OCI-LY1 (cell line): ENCODE measurements at regions not wholly inside any gene's neighbourhood (a gene's known extent, or its start where the extent isn't known, plus 50 kb on each side); places are given as distances from the start of the nearest gene placed in this dataset.
"Not testable (repeated sequence)": the region's sequence is repeated elsewhere in the genome, so short reads cannot be mapped to it uniquely, and the experiment has no call there.

Experiments used
- H2AFZ ChIP-seq: fragments of 200-600 bp; sonication (generic), shearing (Covaris generic); 2 replicates; pipeline ENCODE4 v1.6.0; 2014; ENCODE audit warnings: antibody characterized with exemption, mild to moderate bottlenecking, low read length
- H3F3A ChIP-seq: fragments of 200-600 bp; sonication (generic), shearing (Covaris generic); 2 replicates; pipeline ENCODE4 v1.6.0; 2014; ENCODE audit warnings: mild to moderate bottlenecking, antibody characterized with exemption, low read length, moderate library complexity; ENCODE audit not compliant: insufficient read depth
- H3K27ac ChIP-seq: fragments of 200-600 bp; sonication (generic); 2 replicates; pipeline ENCODE4 v1.5.1; 2014; ENCODE audit warnings: low read length, mixed run types, mild to moderate bottlenecking, low read depth; ENCODE audit not compliant: poor library complexity, severe bottlenecking
- H3K27me3 ChIP-seq: fragments of 200-600 bp; sonication (generic); 2 replicates; pipeline ENCODE4 v1.6.0; 2014; ENCODE audit warnings: antibody characterized with exemption, mild to moderate bottlenecking, low read length, moderate library complexity; ENCODE audit not compliant: insufficient read depth
- H3K36me3 ChIP-seq: fragments of 200-600 bp; sonication (generic); 2 replicates; pipeline ENCODE4 v1.6.1; 2014; ENCODE audit warnings: mild to moderate bottlenecking, antibody characterized with exemption, low read length, moderate library complexity, mixed read lengths; ENCODE audit not compliant: insufficient read depth
- H3K4me1 ChIP-seq: fragments of 200-600 bp; sonication (generic); 2 replicates; pipeline ENCODE4 v1.5.1; 2014; ENCODE audit warnings: mild to moderate bottlenecking, low read length, moderate library complexity; ENCODE audit not compliant: insufficient read depth, severe bottlenecking
- H3K4me2 ChIP-seq: fragments of 200-600 bp; sonication (generic), shearing (Covaris generic); 2 replicates; pipeline ENCODE4 v1.6.1; 2014; ENCODE audit warnings: low read length
- H3K4me3 ChIP-seq: fragments of 200-600 bp; sonication (generic); 2 replicates; pipeline ENCODE4 v1.5.1; 2014; ENCODE audit warnings: low read length, low read depth, mild to moderate bottlenecking, mixed read lengths; ENCODE audit not compliant: poor library complexity, severe bottlenecking
- H3K79me2 ChIP-seq: fragments of 200-600 bp; shearing (Covaris generic); 2 replicates; pipeline ENCODE4 v1.6.1; 2016; ENCODE audit warnings: mixed run types, low read length, mixed read lengths; ENCODE audit not compliant: insufficient read depth
- H3K9ac ChIP-seq: fragments of 200-600 bp; sonication (generic), shearing (Covaris generic); 2 replicates; pipeline ENCODE4 v1.6.1; 2014; ENCODE audit warnings: mild to moderate bottlenecking, low read length, mixed read lengths
- H3K9me2 ChIP-seq: fragments of 200-600 bp; sonication (generic), shearing (Covaris generic); 2 replicates; pipeline ENCODE4 v1.6.1; 2014; ENCODE audit warnings: low read depth, mild to moderate bottlenecking, low read length, mixed read lengths
- H3K9me3 ChIP-seq: fragments of 200-600 bp; shearing (Covaris generic); 2 replicates; pipeline ENCODE4 v1.6.1; 2014; ENCODE audit warnings: low read length, mixed read lengths
- H4K20me1 ChIP-seq: fragments of 200-600 bp; sonication (generic), shearing (Covaris generic); 2 replicates; pipeline ENCODE4 v1.6.0; 2016; ENCODE audit warnings: mild to moderate bottlenecking, low read length; ENCODE audit not compliant: insufficient read depth

- not testable (repeated sequence) for H3K27me3 ChIP-seq, H3K4me3 ChIP-seq, H3K79me2 ChIP-seq, H3K9ac ChIP-seq, H2AFZ ChIP-seq, H3K4me2 ChIP-seq, H3K9me3 ChIP-seq, H3K9me2 ChIP-seq, H4K20me1 ChIP-seq, H3K4me1 ChIP-seq, H3F3A ChIP-seq, H3K36me3 ChIP-seq, H3K27ac ChIP-seq
Measured at GRCh38 chr4:4136621-4137020, 90.1 kb downstream of the OTOP1 start.
